ENCODE measurements at regions not wholly inside any gene's neighbourhood (a gene's known extent, or its start where the extent isn't known, plus 50 kb on each side); places are given as distances from the start of the nearest gene placed in this dataset.

- no peak for TF ChIP-seq CTCF (conservative IDR thresholded peaks at IDR 0.05; ENCODE audit: low read depth, low read length)
- no peak for TF ChIP-seq EZH2 (IDR thresholded peaks at IDR 0.05; ENCODE audit: borderline replicate concordance, low read depth, low read length, poor library complexity, severe bottlenecking)
These were observed 117.6 kb upstream of the JCAD start for GRCh38 chr10:30176776-30177533.

Measured in A673 (cell line).